GM12878 (cell line): ENCODE measurements at regions not wholly inside any gene's neighbourhood (a gene's known extent, or its start where the extent isn't known, plus 50 kb on each side); places are given as distances from the start of the nearest gene placed in this dataset.

Experiments
- ATF7 ChIP-seq: fragments of 450-650 bp; IDR thresholded peaks from 2 replicates; pipeline ENCODE4 v1.6.1; 2016; ENCODE audit warnings: low read depth, mild to moderate bottlenecking
- BCL11A ChIP-seq: IDR thresholded peaks from 2 replicates; pipeline ENCODE4 v1.6.1; 2011; ENCODE audit warnings: low read depth, low read length
- HDAC2 ChIP-seq: fragments of 200-600 bp; sonication (generic); IDR thresholded peaks from 2 replicates; pipeline ENCODE4 v1.6.1; 2017
- IRF4 ChIP-seq: IDR thresholded peaks from 2 replicates; pipeline ENCODE4 v1.6.1; 2011; ENCODE audit warnings: low read depth, low read length
- KAT2A ChIP-seq: conservative IDR thresholded peaks from 2 replicates; pipeline ENCODE4 v1.6.1; 2011; ENCODE audit warnings: low read depth, low read length; ENCODE audit not compliant: control insufficient read depth
- MTA3 ChIP-seq: IDR thresholded peaks from 2 replicates; pipeline ENCODE4 v1.6.1; 2012; ENCODE audit warnings: low read length, inconsistent platforms, borderline replicate concordance
- MYB ChIP-seq: fragments of 150-350 bp; IDR thresholded peaks from 2 replicates; pipeline ENCODE4 v1.6.1; 2014; ENCODE audit warnings: mild to moderate bottlenecking, low read depth, low read length, borderline replicate concordance
- POLR2AphosphoS2 ChIP-seq: IDR thresholded peaks from 2 replicates; pipeline ENCODE4 v1.6.1; 2011; ENCODE audit warnings: low read depth, mild to moderate bottlenecking, low read length, improper control_type of control experiment, moderate library complexity
- TCF3 ChIP-seq: IDR thresholded peaks from 2 replicates; pipeline ENCODE4 v1.6.1; 2012; ENCODE audit warnings: low read depth, mild to moderate bottlenecking, low read length, borderline replicate concordance; ENCODE audit not compliant: insufficient read depth
- TF ChIP-seq, protein P1 (sequence below): IDR thresholded peaks from 2 replicates; pipeline ENCODE4 v1.6.1; 2012; ENCODE audit warnings: low read depth, low read length, improper control_type of control experiment
- TF ChIP-seq, protein P2 (sequence below): IDR thresholded peaks from 2 replicates; pipeline ENCODE4 v1.6.1; 2012; ENCODE audit warnings: improper control_type of control experiment, low read depth, low read length; ENCODE audit not compliant: insufficient replicate concordance
- TF ChIP-seq, protein P3 (sequence below): fragments of 450-650 bp; IDR thresholded peaks from 2 replicates; pipeline ENCODE4 v1.6.1; 2014; ENCODE audit warnings: mild to moderate bottlenecking

DNA sequence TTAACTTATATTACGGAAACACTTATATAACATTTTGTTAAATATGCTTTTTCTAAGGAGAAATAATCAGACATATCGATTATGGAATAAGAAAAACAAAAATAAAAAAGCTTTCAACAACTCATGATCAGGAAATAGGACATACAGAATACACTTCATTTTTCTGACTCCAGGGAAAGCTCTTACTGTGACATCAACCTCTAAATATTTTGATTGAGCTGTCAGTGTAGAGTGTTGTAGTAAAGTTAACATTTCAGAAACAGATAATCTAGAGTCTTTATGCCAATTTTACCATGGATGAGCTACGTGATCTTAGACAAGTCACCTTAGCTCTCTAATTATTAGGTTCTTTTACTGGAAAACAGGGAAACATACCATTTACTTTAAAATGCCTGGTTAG lies 218.9 kb upstream of the SORCS1 start (continued):
- TF ChIP-seq, protein P1, sequence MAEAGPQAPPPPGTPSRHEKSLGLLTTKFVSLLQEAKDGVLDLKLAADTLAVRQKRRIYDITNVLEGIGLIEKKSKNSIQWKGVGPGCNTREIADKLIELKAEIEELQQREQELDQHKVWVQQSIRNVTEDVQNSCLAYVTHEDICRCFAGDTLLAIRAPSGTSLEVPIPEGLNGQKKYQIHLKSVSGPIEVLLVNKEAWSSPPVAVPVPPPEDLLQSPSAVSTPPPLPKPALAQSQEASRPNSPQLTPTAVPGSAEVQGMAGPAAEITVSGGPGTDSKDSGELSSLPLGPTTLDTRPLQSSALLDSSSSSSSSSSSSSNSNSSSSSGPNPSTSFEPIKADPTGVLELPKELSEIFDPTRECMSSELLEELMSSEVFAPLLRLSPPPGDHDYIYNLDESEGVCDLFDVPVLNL = no peak
- TF ChIP-seq KAT2A (no peak), BCL11A (no peak), MYB (no peak), ATF7 (no peak), HDAC2 (no peak), IRF4 (no peak), MTA3 (no peak), POLR2AphosphoS2 (no peak), TCF3 (no peak)
- TF ChIP-seq, protein P2, sequence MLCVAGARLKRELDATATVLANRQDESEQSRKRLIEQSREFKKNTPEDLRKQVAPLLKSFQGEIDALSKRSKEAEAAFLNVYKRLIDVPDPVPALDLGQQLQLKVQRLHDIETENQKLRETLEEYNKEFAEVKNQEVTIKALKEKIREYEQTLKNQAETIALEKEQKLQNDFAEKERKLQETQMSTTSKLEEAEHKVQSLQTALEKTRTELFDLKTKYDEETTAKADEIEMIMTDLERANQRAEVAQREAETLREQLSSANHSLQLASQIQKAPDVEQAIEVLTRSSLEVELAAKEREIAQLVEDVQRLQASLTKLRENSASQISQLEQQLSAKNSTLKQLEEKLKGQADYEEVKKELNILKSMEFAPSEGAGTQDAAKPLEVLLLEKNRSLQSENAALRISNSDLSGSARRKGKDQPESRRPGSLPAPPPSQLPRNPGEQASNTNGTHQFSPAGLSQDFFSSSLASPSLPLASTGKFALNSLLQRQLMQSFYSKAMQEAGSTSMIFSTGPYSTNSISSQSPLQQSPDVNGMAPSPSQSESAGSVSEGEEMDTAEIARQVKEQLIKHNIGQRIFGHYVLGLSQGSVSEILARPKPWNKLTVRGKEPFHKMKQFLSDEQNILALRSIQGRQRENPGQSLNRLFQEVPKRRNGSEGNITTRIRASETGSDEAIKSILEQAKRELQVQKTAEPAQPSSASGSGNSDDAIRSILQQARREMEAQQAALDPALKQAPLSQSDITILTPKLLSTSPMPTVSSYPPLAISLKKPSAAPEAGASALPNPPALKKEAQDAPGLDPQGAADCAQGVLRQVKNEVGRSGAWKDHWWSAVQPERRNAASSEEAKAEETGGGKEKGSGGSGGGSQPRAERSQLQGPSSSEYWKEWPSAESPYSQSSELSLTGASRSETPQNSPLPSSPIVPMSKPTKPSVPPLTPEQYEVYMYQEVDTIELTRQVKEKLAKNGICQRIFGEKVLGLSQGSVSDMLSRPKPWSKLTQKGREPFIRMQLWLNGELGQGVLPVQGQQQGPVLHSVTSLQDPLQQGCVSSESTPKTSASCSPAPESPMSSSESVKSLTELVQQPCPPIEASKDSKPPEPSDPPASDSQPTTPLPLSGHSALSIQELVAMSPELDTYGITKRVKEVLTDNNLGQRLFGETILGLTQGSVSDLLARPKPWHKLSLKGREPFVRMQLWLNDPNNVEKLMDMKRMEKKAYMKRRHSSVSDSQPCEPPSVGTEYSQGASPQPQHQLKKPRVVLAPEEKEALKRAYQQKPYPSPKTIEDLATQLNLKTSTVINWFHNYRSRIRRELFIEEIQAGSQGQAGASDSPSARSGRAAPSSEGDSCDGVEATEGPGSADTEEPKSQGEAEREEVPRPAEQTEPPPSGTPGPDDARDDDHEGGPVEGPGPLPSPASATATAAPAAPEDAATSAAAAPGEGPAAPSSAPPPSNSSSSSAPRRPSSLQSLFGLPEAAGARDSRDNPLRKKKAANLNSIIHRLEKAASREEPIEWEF = no peak
- TF ChIP-seq, protein P3, sequence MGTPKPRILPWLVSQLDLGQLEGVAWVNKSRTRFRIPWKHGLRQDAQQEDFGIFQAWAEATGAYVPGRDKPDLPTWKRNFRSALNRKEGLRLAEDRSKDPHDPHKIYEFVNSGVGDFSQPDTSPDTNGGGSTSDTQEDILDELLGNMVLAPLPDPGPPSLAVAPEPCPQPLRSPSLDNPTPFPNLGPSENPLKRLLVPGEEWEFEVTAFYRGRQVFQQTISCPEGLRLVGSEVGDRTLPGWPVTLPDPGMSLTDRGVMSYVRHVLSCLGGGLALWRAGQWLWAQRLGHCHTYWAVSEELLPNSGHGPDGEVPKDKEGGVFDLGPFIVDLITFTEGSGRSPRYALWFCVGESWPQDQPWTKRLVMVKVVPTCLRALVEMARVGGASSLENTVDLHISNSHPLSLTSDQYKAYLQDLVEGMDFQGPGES = no peak
- TF ChIP-seq, all 136 proteins: peak for 0
